PC-3 (cell line): ENCODE measurements at regions not wholly inside any gene's neighbourhood (a gene's known extent, or its start where the extent isn't known, plus 50 kb on each side); places are given as distances from the start of the nearest gene placed in this dataset.

ENCODE experiments used
- ATAC-seq: fragments of 200-7000 bp; cut with Tn5 transposase; 2 replicates; pipeline ENCODE4 v1.9.1; 2020; ENCODE audit warnings: mild to moderate bottlenecking, moderate library complexity
- BruUV-seq: library from RNA; stranded (reverse); fragments of 400-500 nt; replicated peaks from 2 replicates; lab custom pipeline; 2021; lab: Mats Ljungman, UMichigan
- CTCF ChIA-PET: fragments of 300-600 bp; sonication (Branson Sonifier 250); formaldehyde crosslinking; loops from one replicate; lab custom pipeline; 2022; ENCODE audit warnings: antibody characterized with exemption; lab: Charles Lee
- POLR2A ChIA-PET: fragments of 300-600 bp; sonication (Branson Sonifier 250); formaldehyde crosslinking; loops from one replicate; lab custom pipeline; 2022; ENCODE audit warnings: antibody characterized with exemption; ENCODE audit not compliant: unreplicated experiment; lab: Charles Lee
- DNase-seq: peaks from one replicate; pipeline ENCODE4 v3.0.0-alpha.2; 2015
- H2AFZ ChIP-seq: fragments of 300-600 bp; sonication (generic); 2 replicates; pipeline ENCODE4 v1.6.0; 2016; ENCODE audit warnings: antibody characterized with exemption, low read length
- H3F3A ChIP-seq: fragments of 300-600 bp; sonication (generic); one replicate; pipeline ENCODE4 v1.6.0; 2017; ENCODE audit warnings: antibody characterized with exemption, low read length, control low read depth, mild to moderate bottlenecking; ENCODE audit not compliant: unreplicated experiment
- H3K27ac ChIP-seq: fragments of 300-600 bp; sonication (generic); 2 replicates; pipeline ENCODE4 v1.5.1; 2016; ENCODE audit warnings: mild to moderate bottlenecking, low read length
- H3K27me3 ChIP-seq: fragments of 300-600 bp; sonication (generic); 2 replicates; pipeline ENCODE4 v1.6.1; 2016; ENCODE audit warnings: low read length, mixed read lengths
- H3K36me3 ChIP-seq: fragments of 300-600 bp; sonication (generic); 2 replicates; pipeline ENCODE4 v1.6.1; 2016; ENCODE audit warnings: low read depth, mixed run types, low read length, mixed read lengths
- H3K4me1 ChIP-seq: fragments of 300-600 bp; sonication (generic); 2 replicates; pipeline ENCODE4 v1.5.1; 2016; ENCODE audit warnings: low read length; ENCODE audit not compliant: insufficient read depth
- H3K4me2 ChIP-seq: fragments of 300-600 bp; sonication (generic); 2 replicates; pipeline ENCODE4 v1.6.0; 2016; ENCODE audit warnings: low read length
- H3K4me3 ChIP-seq: fragments of 300-600 bp; sonication (generic); 2 replicates; pipeline ENCODE4 v1.5.1; 2016; ENCODE audit warnings: mild to moderate bottlenecking, low read length, mixed read lengths
- H3K79me2 ChIP-seq: fragments of 300-600 bp; sonication (generic); 2 replicates; pipeline ENCODE4 v1.6.1; 2017; ENCODE audit warnings: low read length, mixed read lengths
- H3K9ac ChIP-seq: fragments of 300-600 bp; sonication (generic); 2 replicates; pipeline ENCODE4 v1.6.0; 2016; ENCODE audit warnings: mild to moderate bottlenecking, low read length
- H3K9me2 ChIP-seq: fragments of 300-600 bp; sonication (generic); replicated peaks from 2 replicates; pipeline ENCODE4 v1.6.1; 2016; ENCODE audit warnings: mixed run types, low read length, mixed read lengths
- H3K9me3 ChIP-seq: fragments of 300-600 bp; sonication (generic); 2 replicates; pipeline ENCODE4 v1.6.1; 2016; ENCODE audit warnings: low read length, mixed read lengths
- H4K20me1 ChIP-seq: fragments of 300-600 bp; sonication (generic); 2 replicates; pipeline ENCODE4 v1.6.1; 2016; ENCODE audit warnings: low read length, mixed read lengths
- CTCF ChIP-seq: fragments of 300-600 bp; sonication (generic); conservative IDR thresholded peaks from 2 replicates; pipeline ENCODE4 v1.5.1; 2017; ENCODE audit warnings: antibody characterized with exemption, low read depth, mild to moderate bottlenecking, low read length
- EZH2 ChIP-seq: fragments of 300-600 bp; sonication (generic); IDR thresholded peaks from one replicate; pipeline ENCODE4 v1.6.1; 2017; ENCODE audit warnings: antibody characterized with exemption, mild to moderate bottlenecking, low read length; ENCODE audit not compliant: unreplicated experiment
- EZH2phosphoT487 ChIP-seq: fragments of 300-600 bp; sonication (generic); IDR thresholded peaks from 2 replicates; pipeline ENCODE4 v1.6.1; 2018; ENCODE audit warnings: mild to moderate bottlenecking, antibody characterized with exemption, low read length, borderline replicate concordance
- intact Hi-C: fragments of 100-400 bp; cut with micrococcal nuclease; formaldehyde crosslinking; loops from 2 replicates; pipeline ENCODE4 v1.9.0; 2023

GRCh38 chr1:194535369-194535768, 1349.0 kb upstream of the B3GALT2 start:
- H2AFZ ChIP-seq, result no peak overlapping the region
- DNase-seq, result no peak
- no peak for ATAC-seq
- peaks cover 7% of the 10 kb centered on the region; the same call in 1 of the 2 replicates for H3K4me1 ChIP-seq
- no peak overlapping the region for H3K9ac ChIP-seq
- H3K27ac ChIP-seq, result no peak overlapping the region
- ChIA-PET CTCF (no interaction called here), POLR2A (no interaction called here)
- BruUV-seq, result no TSS peak
- no peaks in the 10 kb centered on the region for H3K79me2 ChIP-seq
- H3K4me3 ChIP-seq, result no peak overlapping the region
- no peaks in the 10 kb centered on the region for H3K9me3 ChIP-seq
- no peak overlapping the region for H3K4me2 ChIP-seq
- no peaks in the 10 kb centered on the region for H3F3A ChIP-seq
- no peaks in the 10 kb centered on the region for H3K9me2 ChIP-seq
- H3K27me3 ChIP-seq, result no peaks in the 10 kb centered on the region
- TF ChIP-seq EZH2phosphoT487 (no peak), EZH2 (no peak), CTCF (no peak)
- H3K36me3 ChIP-seq, result no peaks in the 10 kb centered on the region
- intact Hi-C loops, result no loop called here
- H4K20me1 ChIP-seq, result no peaks in the 10 kb centered on the region

GRCh38 chr1:194534784-194535183, 1348.4 kb upstream of the B3GALT2 start:
- H3K27me3 ChIP-seq, result no peaks in the 10 kb centered on the region
- no peaks in the 10 kb centered on the region for H3K9me3 ChIP-seq
- BruUV-seq, result no TSS peak
- H3K79me2 ChIP-seq, result no peaks in the 10 kb centered on the region
- H3K4me2 ChIP-seq, result no peak overlapping the region
- H3K9ac ChIP-seq, result no peak overlapping the region
- DNase-seq (no peak), ATAC-seq (no peak)
- H3K4me1 ChIP-seq, result peaks cover 7% of the 10 kb centered on the region; the same call in 1 of the 2 replicates
- ChIA-PET CTCF (no interaction called here), POLR2A (no interaction called here)
- intact Hi-C loops, result no loop called here
- TF ChIP-seq EZH2phosphoT487 (no peak), EZH2 (no peak), CTCF (no peak)
- H3K9me2 ChIP-seq, result no peaks in the 10 kb centered on the region
- no peaks in the 10 kb centered on the region for H4K20me1 ChIP-seq
- no peak overlapping the region for H3K4me3 ChIP-seq
- no peaks in the 10 kb centered on the region for H3K36me3 ChIP-seq
- no peak overlapping the region for H3K27ac ChIP-seq
- no peak overlapping the region for H2AFZ ChIP-seq
- no peaks in the 10 kb centered on the region for H3F3A ChIP-seq

GRCh38 chr1:194533641-194534040, 1347.2 kb upstream of the B3GALT2 start:
- Histone ChIP-seq H2AFZ (no peak overlapping the region), H3K4me3 (no peak overlapping the region), H3K4me2 (0 out of 2 replicates have a peak overlapping the region, but pooled peaks have one; percentile 18), H3K79me2 (no peaks in the 10 kb centered on the region), H3K9me2 (no peaks in the 10 kb centered on the region), H3K9ac (no peak overlapping the region), H4K20me1 (no peaks in the 10 kb centered on the region), H3K9me3 (no peaks in the 10 kb centered on the region), H3K27ac (no peak overlapping the region), H3K36me3 (no peaks in the 10 kb centered on the region), H3K4me1 (peaks cover 7% of the 10 kb centered on the region; the same call in 1 of the 2 replicates), H3K27me3 (no peaks in the 10 kb centered on the region), H3F3A (no peaks in the 10 kb centered on the region)
- ChIA-PET CTCF (no interaction called here), POLR2A (no interaction called here)
- TF ChIP-seq CTCF (no peak), EZH2 (no peak), EZH2phosphoT487 (no peak)
- BruUV-seq, result no TSS peak
- peak; percentile 58 for DNase-seq
- intact Hi-C loops, result no loop called here
- no peak; the same call in 1 of the 2 replicates for ATAC-seq
